GM12873 (cell line): ENCODE measurements at regions not wholly inside any gene's neighbourhood (a gene's known extent, or its start where the extent isn't known, plus 50 kb on each side); places are given as distances from the start of the nearest gene placed in this dataset.

Experiments
- TF ChIP-seq, protein P1 (sequence below): IDR thresholded peaks from 2 replicates; pipeline ENCODE4 v1.5.1; 2012; ENCODE audit warnings: low read depth, mild to moderate bottlenecking, moderate library complexity, low read length, control low read depth; ENCODE audit not compliant: insufficient read depth; ENCODE audit errors: missing control alignments

DNA sequence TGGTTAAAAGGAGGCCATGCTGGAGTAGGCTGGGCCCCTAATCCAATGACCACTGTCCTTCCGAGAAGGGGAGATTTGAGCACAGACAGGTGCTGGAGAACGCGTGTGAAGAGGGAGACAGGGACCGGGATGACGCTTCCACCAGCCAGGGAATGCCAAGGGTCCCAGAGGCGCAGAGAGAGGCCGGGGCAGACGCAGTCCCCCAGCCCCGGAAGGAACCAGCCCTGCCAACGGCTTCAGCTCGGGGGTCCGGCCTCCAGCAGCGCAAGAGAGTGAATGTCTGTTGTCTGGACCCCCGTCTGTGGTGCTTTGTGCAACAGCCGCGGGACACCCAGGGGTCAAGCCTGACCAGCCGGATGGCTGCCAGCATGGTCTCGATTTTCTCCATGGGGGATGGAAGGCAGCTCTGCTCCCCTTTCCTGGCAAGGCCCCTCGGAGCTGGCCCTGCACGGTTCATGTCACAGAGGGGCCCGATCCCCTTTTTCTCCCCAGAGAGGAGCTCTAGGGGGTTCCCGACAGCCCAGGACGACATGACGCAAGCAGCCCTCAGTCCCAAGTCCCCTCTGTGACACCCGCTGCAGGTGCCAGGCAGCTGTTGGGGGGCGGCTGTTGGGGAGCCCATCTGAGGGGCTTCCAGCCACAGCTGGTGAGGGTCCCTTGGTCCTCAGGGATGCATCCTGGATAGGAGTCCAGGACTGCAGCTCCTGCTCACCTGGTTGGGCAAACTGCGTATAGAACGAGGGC lies 73.5 kb downstream of the SIK1 start:
- TF ChIP-seq, protein P1, sequence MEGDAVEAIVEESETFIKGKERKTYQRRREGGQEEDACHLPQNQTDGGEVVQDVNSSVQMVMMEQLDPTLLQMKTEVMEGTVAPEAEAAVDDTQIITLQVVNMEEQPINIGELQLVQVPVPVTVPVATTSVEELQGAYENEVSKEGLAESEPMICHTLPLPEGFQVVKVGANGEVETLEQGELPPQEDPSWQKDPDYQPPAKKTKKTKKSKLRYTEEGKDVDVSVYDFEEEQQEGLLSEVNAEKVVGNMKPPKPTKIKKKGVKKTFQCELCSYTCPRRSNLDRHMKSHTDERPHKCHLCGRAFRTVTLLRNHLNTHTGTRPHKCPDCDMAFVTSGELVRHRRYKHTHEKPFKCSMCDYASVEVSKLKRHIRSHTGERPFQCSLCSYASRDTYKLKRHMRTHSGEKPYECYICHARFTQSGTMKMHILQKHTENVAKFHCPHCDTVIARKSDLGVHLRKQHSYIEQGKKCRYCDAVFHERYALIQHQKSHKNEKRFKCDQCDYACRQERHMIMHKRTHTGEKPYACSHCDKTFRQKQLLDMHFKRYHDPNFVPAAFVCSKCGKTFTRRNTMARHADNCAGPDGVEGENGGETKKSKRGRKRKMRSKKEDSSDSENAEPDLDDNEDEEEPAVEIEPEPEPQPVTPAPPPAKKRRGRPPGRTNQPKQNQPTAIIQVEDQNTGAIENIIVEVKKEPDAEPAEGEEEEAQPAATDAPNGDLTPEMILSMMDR = no peak

DNA sequence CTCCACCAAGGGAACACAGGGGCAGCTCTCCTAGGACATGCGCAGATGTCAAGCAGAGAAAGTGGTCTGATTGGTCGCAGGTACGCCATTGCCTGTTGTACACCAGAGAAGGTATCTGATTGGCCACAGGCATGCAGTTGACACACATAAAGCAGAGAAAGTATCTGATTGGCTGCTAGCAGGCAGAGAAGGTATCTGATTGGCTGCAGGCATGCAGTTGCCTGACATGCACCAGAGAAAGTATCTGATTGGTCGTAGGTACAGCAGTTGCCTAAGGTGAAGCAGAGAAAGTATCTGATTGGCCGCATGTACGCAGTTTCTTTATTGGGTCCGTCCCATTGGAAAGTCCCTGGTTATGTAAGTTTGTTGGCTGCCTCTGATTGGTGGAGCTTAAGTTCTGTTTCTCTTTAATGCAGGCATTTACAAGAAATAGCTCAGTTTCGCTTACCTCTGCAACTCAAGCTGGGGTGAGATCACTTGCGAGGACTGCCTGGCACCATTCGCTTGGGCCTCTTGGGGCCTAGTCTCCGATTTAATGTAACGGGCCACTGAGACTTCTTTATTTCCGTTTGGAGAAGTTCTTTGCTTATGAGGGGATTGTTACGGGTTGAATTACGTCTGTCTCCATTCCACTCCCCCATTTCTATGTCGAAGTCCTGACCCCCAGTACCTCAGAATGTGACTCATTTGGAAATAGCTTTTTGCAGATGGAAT lies 74.2 kb downstream of the SIK1 start:
- TF ChIP-seq, protein P1 = no peak

DNA sequence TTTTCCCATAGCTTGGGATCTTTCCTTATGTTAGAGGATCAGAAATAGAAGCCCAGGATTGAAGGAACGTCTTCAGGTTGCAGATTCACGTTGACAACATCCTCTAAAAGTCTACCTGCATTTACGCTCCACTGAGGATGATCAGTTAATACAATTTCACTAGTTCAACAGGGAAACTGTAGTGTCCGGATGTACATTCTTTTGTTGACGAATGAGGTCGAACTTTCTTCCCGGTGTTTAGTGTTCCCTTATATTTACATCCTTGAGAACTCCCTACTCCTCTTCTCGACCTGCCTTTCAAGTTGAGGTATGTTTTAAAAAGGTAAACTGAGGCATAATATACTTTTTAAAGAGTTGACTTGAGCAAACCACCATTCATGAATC lies 74.8 kb downstream of the SIK1 start:
- TF ChIP-seq, protein P1 = no peak

DNA sequence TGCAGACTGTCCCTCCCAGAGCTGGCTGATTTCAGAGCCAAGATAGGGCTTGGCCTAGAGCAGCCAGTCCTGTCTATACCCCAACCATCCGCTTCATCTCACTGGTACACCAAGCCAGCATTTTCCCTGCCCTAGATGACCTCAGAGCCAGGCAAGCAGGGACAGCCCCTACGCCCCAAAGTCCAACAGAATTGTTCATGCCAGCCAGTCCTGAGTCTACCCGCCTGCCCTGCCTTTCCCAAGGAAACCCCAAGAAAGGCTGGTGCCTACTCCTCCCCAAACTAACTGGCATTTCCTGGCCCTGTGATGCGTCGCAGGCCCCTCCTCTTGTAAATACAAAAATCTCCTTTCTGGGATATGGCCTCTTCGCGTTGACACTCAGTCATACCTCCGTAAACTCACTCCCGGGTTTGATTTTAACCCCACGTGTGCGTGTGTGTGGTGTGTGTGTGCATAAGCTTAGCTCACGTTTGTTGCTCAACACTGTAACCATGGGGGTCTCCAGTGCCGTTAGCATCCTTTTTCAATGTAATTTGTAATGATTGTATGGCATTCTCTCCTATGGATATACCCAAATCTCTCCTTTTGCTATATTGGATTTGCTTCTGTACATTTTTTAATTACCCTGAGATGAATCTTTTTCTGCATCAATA lies 75.3 kb downstream of the SIK1 start:
- TF ChIP-seq, protein P1 = no peak

DNA sequence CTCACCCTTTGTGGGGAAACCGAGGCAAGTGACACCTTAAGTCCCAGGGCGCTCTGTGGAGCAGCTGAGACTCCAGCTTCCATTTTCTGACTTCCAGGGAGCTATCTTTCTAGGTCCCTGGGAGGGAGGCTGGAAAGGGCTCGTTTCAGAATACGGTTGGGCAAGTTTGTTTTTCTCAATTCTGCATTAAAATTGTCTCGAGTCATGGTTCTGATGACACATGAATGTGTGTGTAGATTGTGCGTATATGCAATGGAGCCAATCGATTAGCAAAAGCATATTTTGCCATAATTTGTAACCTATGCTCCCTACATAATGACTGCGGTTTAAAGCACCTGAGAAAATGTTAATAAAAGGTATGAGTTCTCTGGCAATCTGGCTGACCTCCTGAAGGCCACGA lies 77.3 kb downstream of the SIK1 start:
- TF ChIP-seq, protein P1 = no peak

DNA sequence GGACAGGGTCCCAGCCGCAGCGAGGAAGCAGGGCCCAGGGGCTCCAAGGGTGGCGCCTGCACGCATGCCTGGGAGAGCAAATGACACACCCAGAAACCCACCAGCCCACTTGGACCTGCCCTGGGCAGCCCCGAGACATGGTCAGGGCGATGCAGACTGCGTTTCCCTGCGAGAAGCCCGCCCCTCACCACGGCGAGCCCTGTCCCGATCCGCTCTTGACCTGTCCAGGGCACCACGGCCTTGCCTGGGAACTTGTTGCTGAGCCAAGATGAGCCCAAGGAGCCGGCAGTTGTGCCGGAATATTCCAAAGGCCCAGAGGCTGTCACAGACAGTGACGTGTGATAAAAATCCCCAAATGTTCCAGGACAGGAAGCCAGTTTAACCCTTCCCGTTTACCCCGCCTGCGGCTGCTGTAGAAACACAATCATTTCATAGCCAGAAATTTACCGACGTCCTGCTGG lies 78.1 kb downstream of the SIK1 start:
- TF ChIP-seq, protein P1 = no peak

DNA sequence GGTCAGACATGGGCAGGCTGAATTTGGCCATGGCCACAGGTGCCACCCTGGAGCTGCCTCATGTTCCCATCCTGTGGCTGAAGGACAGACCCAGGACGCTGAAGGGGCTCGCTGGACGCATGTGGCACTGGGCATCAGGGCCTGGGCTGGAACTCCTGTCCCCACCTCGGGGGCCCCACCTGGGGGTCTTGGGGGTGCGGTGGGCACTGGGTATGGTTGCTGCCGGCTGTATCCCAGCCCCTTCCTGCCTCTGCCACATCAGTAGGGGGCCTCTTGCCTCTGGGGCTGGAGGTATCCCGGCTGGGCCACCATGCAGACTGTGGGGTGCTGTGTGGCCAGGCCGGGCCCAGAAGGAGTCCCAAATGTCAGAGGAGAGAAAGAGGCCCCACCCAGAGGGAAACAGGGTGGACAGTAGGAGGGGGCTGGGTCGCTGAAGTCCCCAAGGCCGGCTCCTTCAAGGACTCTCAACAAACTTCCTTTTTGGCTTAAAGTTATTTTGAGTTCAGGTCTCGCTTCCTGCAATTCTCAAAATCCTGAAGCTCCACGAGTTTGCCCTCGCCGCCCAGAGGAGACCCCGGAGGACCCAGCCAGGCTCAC lies 78.7 kb downstream of the SIK1 start:
- TF ChIP-seq, protein P1 = no peak
